SU-DHL-6 (cell line): ENCODE measurements at regions not wholly inside any gene's neighbourhood (a gene's known extent, or its start where the extent isn't known, plus 50 kb on each side); places are given as distances from the start of the nearest gene placed in this dataset.

Experiments used
- H2AFZ ChIP-seq: fragments of 200-600 bp; sonication (generic); 2 replicates; pipeline ENCODE4 v1.6.1; 2014; ENCODE audit warnings: low read depth, mild to moderate bottlenecking, moderate library complexity, mixed read lengths, antibody characterized with exemption, low read length; ENCODE audit not compliant: severe bottlenecking
- H3F3A ChIP-seq: fragments of 200-600 bp; shearing (Covaris generic); 2 replicates; pipeline ENCODE4 v1.6.0; 2016; ENCODE audit warnings: antibody characterized with exemption, mild to moderate bottlenecking; ENCODE audit not compliant: insufficient read depth
- H3K27ac ChIP-seq: fragments of 200-600 bp; sonication (generic); 2 replicates; pipeline ENCODE4 v1.5.1; 2016; ENCODE audit warnings: low read depth, mild to moderate bottlenecking, low read length, moderate library complexity, mixed read lengths
- H3K27me3 ChIP-seq: fragments of 200-600 bp; sonication (generic), shearing (Covaris generic); 2 replicates; pipeline ENCODE4 v1.6.0; 2014; ENCODE audit warnings: mild to moderate bottlenecking, low read length
- H3K36me3 ChIP-seq: fragments of 200-600 bp; sonication (generic); 2 replicates; pipeline ENCODE4 v1.6.1; 2014; ENCODE audit warnings: mild to moderate bottlenecking, low read length, mixed read lengths
- H3K4me2 ChIP-seq: fragments of 300-600, 200-600 bp; shearing (Covaris generic), sonication (generic); 2 replicates; pipeline ENCODE4 v1.6.0; 2014; ENCODE audit warnings: low read length, low read depth, mild to moderate bottlenecking; ENCODE audit not compliant: poor library complexity, severe bottlenecking
- H3K4me3 ChIP-seq: fragments of 200-600 bp; sonication (generic); 2 replicates; pipeline ENCODE4 v1.5.1; 2014; ENCODE audit warnings: antibody characterized with exemption, low read length, mild to moderate bottlenecking, mixed read lengths; ENCODE audit not compliant: insufficient read depth, poor library complexity, severe bottlenecking
- H3K79me2 ChIP-seq: fragments of 200-600 bp; sonication (generic); 2 replicates; pipeline ENCODE4 v1.6.1; 2014; ENCODE audit warnings: mild to moderate bottlenecking, low read length, moderate library complexity; ENCODE audit not compliant: insufficient read depth
- H3K9ac ChIP-seq: fragments of 200-600 bp; sonication (generic); 2 replicates; pipeline ENCODE4 v1.7.0; 2014; ENCODE audit warnings: mild to moderate bottlenecking, low read length
- H3K9me2 ChIP-seq: fragments of 200-600 bp; sonication (generic); replicated peaks from 2 replicates; pipeline ENCODE4 v1.6.1; 2014; ENCODE audit warnings: low read length; ENCODE audit not compliant: insufficient read depth
- H3K9me3 ChIP-seq: fragments of 200-600 bp; sonication (generic); 2 replicates; pipeline ENCODE4 v1.6.1; 2014; ENCODE audit warnings: low read length, mixed read lengths; ENCODE audit not compliant: insufficient read depth
- H4K20me1 ChIP-seq: fragments of 200-600 bp; sonication (generic); 2 replicates; pipeline ENCODE4 v1.6.1; 2014; ENCODE audit warnings: low read depth, mild to moderate bottlenecking, antibody characterized with exemption, low read length, moderate library complexity, mixed read lengths
- CTCF ChIP-seq: fragments of 200-600 bp; sonication (generic); IDR thresholded peaks from one replicate; pipeline ENCODE4 v1.5.1; 2017; ENCODE audit warnings: antibody characterized with exemption, mild to moderate bottlenecking, low read length, moderate library complexity; ENCODE audit not compliant: insufficient read depth, poor library complexity, severe bottlenecking
- EZH2phosphoT487 ChIP-seq: fragments of 200-600 bp; sonication (generic), shearing (Covaris generic); conservative IDR thresholded peaks from 2 replicates; pipeline ENCODE4 v1.6.1; 2018; ENCODE audit warnings: mild to moderate bottlenecking, antibody characterized with exemption, low read length, moderate library complexity, mixed read lengths

GRCh38 chr12:86658303-86658702, 402.1 kb upstream of the MGAT4C start:
- no peak overlapping the region for H3K27ac ChIP-seq
- H3K36me3 ChIP-seq: no peaks in the 10 kb centered on the region
- TF ChIP-seq EZH2phosphoT487: no peak
- TF ChIP-seq CTCF: no peak
- no peak overlapping the region for H3K4me3 ChIP-seq
- H2AFZ ChIP-seq: no peak overlapping the region
- H3K9ac ChIP-seq: no peak overlapping the region
- H3K4me2 ChIP-seq: no peak overlapping the region
- H3K9me3 ChIP-seq: no peaks in the 10 kb centered on the region
- H3K9me2 ChIP-seq: no peaks in the 10 kb centered on the region
- no peaks in the 10 kb centered on the region for H3K27me3 ChIP-seq
- no peaks in the 10 kb centered on the region for H4K20me1 ChIP-seq
- H3K79me2 ChIP-seq: no peaks in the 10 kb centered on the region
- no peaks in the 10 kb centered on the region for H3F3A ChIP-seq

- Histone ChIP-seq H3F3A (no peaks in the 10 kb centered on the region), H3K79me2 (no peaks in the 10 kb centered on the region), H3K27ac (no peak overlapping the region), H4K20me1 (no peaks in the 10 kb centered on the region), H2AFZ (no peak overlapping the region), H3K4me3 (no peak overlapping the region), H3K9me2 (no peaks in the 10 kb centered on the region), H3K9ac (no peak overlapping the region), H3K36me3 (no peaks in the 10 kb centered on the region), H3K9me3 (no peaks in the 10 kb centered on the region), H3K27me3 (no peaks in the 10 kb centered on the region), H3K4me2 (no peak overlapping the region)
- TF ChIP-seq CTCF: no peak
- no peak for TF ChIP-seq EZH2phosphoT487
Measured at GRCh38 chr12:86647800-86648199, 391.6 kb upstream of the MGAT4C start.

GRCh38 chr12:86634456-86635410, 378.5 kb upstream of the MGAT4C start:
- Histone ChIP-seq H3F3A (no peaks in the 10 kb centered on the region), H3K79me2 (no peaks in the 10 kb centered on the region), H3K4me2 (no peak overlapping the region), H2AFZ (no peak overlapping the region), H3K9me2 (no peaks in the 10 kb centered on the region), H4K20me1 (no peaks in the 10 kb centered on the region), H3K27ac (no peak overlapping the region), H3K27me3 (no peaks in the 10 kb centered on the region), H3K9ac (no peak overlapping the region), H3K9me3 (no peaks in the 10 kb centered on the region), H3K4me3 (no peak overlapping the region), H3K36me3 (no peaks in the 10 kb centered on the region)
- TF ChIP-seq EZH2phosphoT487 (no peak), CTCF (no peak)
